Naive B cell (primary cell): ENCODE measurements at regions not wholly inside any gene's neighbourhood (a gene's known extent, or its start where the extent isn't known, plus 50 kb on each side); places are given as distances from the start of the nearest gene placed in this dataset.
A peak's percentile ranks its signal among the peaks of the same experiment; 100 is the strongest.
"Not testable (repeated sequence)": the region's sequence is repeated elsewhere in the genome, so short reads cannot be mapped to it uniquely, and the experiment has no call there.

Source experiments
- ATAC-seq, 2 donors: fragments of 150-1000 bp; cut with Tn5 transposase; 2 replicates each; pipeline ENCODE4 v1.10.0; 2021; ENCODE audit warnings: low read depth in 2 of 2, mild to moderate bottlenecking in 2 of 2, moderate library complexity in 2 of 2
- DNase-seq: peaks from one replicate; pipeline ENCODE4 v3.0.0; 2022
- H3K27ac Mint-ChIP-seq, 6 donors: one replicate each; pipeline ENCODE4 v1.8.0; 2020 to 2022; ENCODE audit warnings: mild to moderate bottlenecking in 6 of 6, mixed read lengths in 6 of 6, moderate library complexity in 5 of 6, inconsistent platforms in 2 of 6
- H3K27me3 Mint-ChIP-seq, 3 donors: one replicate each; pipeline ENCODE4 v1.8.0; 2021 to 2022; ENCODE audit warnings: mixed read lengths in 3 of 3, mild to moderate bottlenecking in 1 of 3
- H3K36me3 Mint-ChIP-seq, 2 donors: one replicate each; pipeline ENCODE4 v1.8.0; 2020 to 2022; ENCODE audit warnings: mixed read lengths in 2 of 2, inconsistent platforms in 1 of 2, mild to moderate bottlenecking in 1 of 2
- H3K4me1 Mint-ChIP-seq, 3 donors: one replicate each; pipeline ENCODE4 v1.8.0; 2020 to 2022; ENCODE audit warnings: mixed read lengths in 3 of 3, inconsistent platforms in 1 of 3, mild to moderate bottlenecking in 1 of 3, moderate library complexity in 1 of 3
- H3K4me3 Mint-ChIP-seq, 8 donors: one replicate each; pipeline ENCODE4 v1.8.0; 2020 to 2022; ENCODE audit warnings: mild to moderate bottlenecking in 8 of 8, mixed read lengths in 8 of 8, moderate library complexity in 8 of 8, inconsistent platforms in 2 of 8
- H3K9me3 Mint-ChIP-seq, 7 donors: one replicate each; pipeline ENCODE4 v1.8.0; 2020 to 2022; ENCODE audit warnings: mixed read lengths in 7 of 7, mild to moderate bottlenecking in 5 of 7, inconsistent platforms in 2 of 7, moderate library complexity in 1 of 7

DNA sequence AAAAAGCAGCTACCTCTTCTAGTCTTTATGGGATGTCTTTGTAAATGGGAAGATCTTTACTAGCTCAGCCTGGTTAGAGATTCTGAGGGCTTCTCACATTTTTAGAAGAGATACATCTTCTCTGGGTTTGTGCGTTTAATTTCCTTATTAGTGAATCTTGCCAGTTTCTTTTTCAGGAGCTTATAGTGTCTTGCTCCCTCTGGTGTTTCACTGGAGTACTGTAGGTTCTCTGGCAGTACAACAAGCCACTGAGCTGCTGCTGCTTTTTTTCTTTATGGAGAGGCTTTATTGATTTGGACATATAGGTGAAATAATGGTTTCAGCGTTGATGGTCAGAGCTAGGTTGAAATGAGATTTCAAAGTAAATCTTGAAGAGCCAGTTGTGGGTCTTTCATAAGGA, 82.9 kb downstream of the LAS1L start:
- no peak overlapping the region for H3K4me3 Mint-ChIP-seq
- no peaks in the 10 kb centered on the region for H3K36me3 Mint-ChIP-seq
- H3K4me1 Mint-ChIP-seq, result peaks cover 0 to 4% (median 4%) of the 10 kb centered on the region in 3 donors
- no peak for ATAC-seq
- DNase-seq, result peak; percentile 6
- H3K27me3 Mint-ChIP-seq, result no peaks in the 10 kb centered on the region
- H3K9me3 Mint-ChIP-seq, result peaks cover 0 to 20% (median 9%) of the 10 kb centered on the region in 7 donors
- no peak overlapping the region for H3K27ac Mint-ChIP-seq

DNA sequence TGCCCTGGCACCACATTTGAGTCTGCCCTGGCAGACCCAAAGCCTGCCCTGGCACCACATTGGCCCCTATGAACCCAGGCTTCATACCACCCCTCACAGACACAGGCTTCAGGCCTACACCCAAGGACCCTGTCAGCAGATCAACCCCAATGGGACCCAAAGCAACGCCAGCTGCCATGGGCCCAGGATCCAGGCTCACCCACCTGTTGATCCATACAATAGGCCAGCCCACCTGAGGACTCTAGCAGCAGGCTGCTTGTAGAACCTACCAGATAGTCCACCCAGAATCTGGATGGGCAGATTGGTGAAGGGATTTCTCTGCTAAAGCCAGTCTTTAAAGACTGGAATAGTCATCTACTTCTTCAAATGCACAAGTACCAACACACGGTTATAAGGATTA, 114.4 kb downstream of the LAS1L start:
- no peaks in the 10 kb centered on the region for H3K4me1 Mint-ChIP-seq
- no peaks in the 10 kb centered on the region for H3K36me3 Mint-ChIP-seq
- H3K27me3 Mint-ChIP-seq, result no peaks in the 10 kb centered on the region
- H3K9me3 Mint-ChIP-seq, result peaks cover 3 to 21% (median 11%) of the 10 kb centered on the region in 7 donors
- ATAC-seq (no peak), DNase-seq (no peak)
- no peak overlapping the region for H3K27ac Mint-ChIP-seq
- no peak overlapping the region for H3K4me3 Mint-ChIP-seq

DNA sequence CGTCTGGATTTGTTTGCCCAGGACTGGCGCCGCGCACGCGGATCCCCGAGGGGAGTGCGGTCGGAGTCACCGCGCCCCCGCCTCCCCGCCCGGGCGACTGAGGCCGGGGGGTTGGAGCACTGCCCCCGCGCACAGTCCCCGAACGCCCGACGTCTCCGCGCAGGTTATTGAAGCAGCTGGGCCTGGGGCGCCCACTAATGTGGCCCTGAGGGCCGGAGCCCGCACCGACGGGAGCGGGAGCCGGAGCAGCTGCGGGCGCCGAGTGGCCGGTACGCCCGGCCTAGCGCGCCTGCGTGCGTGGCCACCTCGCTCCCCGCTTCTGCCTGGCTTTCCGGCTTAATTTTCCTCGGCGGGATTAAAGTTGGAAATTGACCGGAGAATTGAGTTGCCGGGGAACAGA, 126.9 kb downstream of the LAS1L start:
- H3K4me3 Mint-ChIP-seq, result peak overlapping the region in 6 of 8 donors; percentile 22 to 83 (median 72)
- not testable (repeated sequence) for H3K4me1 Mint-ChIP-seq

DNA sequence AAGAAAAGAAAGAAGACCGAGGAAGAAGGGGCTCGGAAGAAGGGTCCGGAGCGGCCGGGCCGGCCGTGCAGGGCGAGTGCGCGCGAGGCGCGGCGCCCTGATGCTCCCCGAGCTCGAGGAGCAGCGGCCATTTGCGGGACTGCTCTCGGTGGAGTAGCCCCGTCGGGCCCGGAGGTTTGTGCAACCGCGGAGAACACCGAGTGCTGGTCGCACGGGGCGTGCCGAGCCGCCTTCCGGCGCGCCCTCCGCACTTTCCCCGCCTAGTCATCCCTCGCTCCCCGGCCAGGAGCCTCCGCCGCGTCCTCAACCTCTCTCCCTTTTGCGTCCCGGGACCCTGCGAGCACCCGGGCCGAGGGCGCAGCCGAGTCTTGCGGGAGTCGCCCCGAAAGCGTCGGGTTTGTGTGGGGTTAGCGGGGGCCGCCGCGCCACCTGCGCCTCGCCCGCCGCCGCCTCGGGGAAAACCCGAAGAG, 127.4 kb downstream of the LAS1L start:
- peak; percentile 58 to 60 for ATAC-seq
- DNase-seq, result peak; percentile 6
- H3K36me3 Mint-ChIP-seq, result peaks cover 0 to 10% of the 10 kb centered on the region in 2 donors
- H3K4me3 Mint-ChIP-seq, result peak overlapping the region; percentile 78 to 89 (median 82)
- peaks cover 9 to 20% (median 12%) of the 10 kb centered on the region in 3 donors for H3K27me3 Mint-ChIP-seq
- H3K4me1 Mint-ChIP-seq, result peaks cover 0 to 6% (median 4%) of the 10 kb centered on the region in 3 donors
- no peak overlapping the region for H3K27ac Mint-ChIP-seq
- H3K9me3 Mint-ChIP-seq, result peaks cover 0 to 25% (median 11%) of the 10 kb centered on the region in 7 donors

More for the DNA sequence above, 126.9 kb downstream of the LAS1L start:
- Mint-ChIP-seq H3K27me3 (peaks cover 9 to 20% (median 12%) of the 10 kb centered on the region in 3 donors), H3K9me3 (peaks cover 0 to 25% (median 11%) of the 10 kb centered on the region in 7 donors), H3K36me3 (peaks cover 0 to 10% of the 10 kb centered on the region in 2 donors)
- ATAC-seq, result peak in 1 of 2 donors; percentile 8
- H3K27ac Mint-ChIP-seq, DNase-seq: not testable (repeated sequence)

DNA sequence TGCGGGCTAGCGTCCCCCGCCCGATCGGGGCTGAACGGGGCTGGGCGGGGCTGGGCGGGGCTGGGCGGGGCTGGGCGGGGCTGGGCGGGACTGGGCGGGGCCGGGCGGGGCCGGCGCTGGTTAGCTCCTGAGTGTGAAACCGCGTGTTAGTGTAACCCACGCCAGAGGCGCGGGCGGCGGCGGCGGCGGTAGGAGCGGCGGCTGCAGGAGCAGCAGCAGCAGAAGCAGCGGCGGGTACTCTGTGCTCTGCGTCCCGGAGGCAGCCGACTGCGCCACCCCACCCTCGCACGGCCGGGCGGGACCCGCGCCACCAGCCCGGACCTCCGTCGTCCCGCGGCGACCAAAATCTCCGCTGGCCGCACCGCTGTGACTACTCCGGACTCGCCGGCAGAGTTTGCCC, 128.1 kb downstream of the LAS1L start:
- DNase-seq, result peak; percentile 20
- Mint-ChIP-seq H3K27ac (peak overlapping the region in 2 of 6 donors; percentile 76 to 90), H3K4me3 (peak overlapping the region; percentile 78 to 90 (median 83)), H3K9me3 (peaks cover 0 to 25% (median 11%) of the 10 kb centered on the region in 7 donors), H3K4me1 (peaks cover 0 to 6% (median 4%) of the 10 kb centered on the region in 3 donors), H3K27me3 (peaks cover 9 to 20% (median 12%) of the 10 kb centered on the region in 3 donors), H3K36me3 (peaks cover 0 to 10% of the 10 kb centered on the region in 2 donors)
- ATAC-seq, result peak; percentile 60 to 65

DNA sequence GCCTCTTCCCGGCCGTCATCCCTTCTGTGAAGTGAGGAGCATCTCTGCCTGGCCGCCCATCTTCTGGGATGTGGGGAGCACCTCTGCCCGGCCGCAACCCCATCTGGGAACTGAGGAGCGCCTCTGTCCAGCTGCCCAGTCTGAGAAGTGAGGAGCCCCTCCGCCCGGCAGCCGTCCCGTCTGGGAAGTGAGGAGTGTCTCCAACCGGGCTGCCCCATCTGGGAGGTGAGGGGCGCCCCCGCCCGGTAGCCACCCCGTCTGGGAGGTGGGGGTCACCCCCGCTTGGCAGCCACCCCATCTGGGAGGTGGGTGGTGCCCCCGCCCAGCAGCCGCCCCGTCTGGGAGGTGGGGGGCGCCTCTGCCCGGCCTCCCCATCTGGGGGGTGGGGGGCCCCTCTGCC, 142.3 kb downstream of the LAS1L start:
- H3K36me3 Mint-ChIP-seq, result peaks cover 4 to 8% of the 10 kb centered on the region in 2 donors
- no peak for DNase-seq
- H3K4me1 Mint-ChIP-seq, result no peaks in the 10 kb centered on the region
- H3K9me3 Mint-ChIP-seq, result peaks cover 6 to 49% (median 38%) of the 10 kb centered on the region in 7 donors
- no peak for ATAC-seq
- no peaks in the 10 kb centered on the region for H3K27me3 Mint-ChIP-seq
- H3K4me3 Mint-ChIP-seq, result no peak overlapping the region
- H3K27ac Mint-ChIP-seq, result no peak overlapping the region

DNA sequence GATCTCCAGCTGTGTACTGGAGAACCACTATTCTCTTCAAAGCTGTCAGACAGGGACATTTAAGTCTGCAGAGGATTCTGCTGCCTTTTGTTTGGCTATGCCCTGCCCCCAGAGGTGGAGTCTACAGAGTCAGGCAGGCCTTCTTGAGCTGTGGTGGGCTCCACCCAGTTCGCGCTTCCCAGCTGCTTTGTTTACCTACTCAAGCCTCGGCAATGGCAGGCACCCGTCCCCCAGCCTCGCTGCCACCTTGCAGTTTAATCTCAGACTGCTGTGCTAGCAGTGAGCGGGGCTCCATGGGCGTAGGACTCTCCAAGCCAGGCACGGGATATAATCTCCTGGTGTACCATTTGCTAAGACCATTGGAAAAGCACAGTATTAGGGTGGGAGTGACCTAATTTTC, 145.5 kb downstream of the LAS1L start:
- not testable (repeated sequence) for H3K4me3 Mint-ChIP-seq, H3K27me3 Mint-ChIP-seq, ATAC-seq, H3K4me1 Mint-ChIP-seq, DNase-seq, H3K27ac Mint-ChIP-seq, H3K36me3 Mint-ChIP-seq
- peaks cover 7 to 67% (median 55%) of the 10 kb centered on the region in 7 donors for H3K9me3 Mint-ChIP-seq
